ENCODE measurements at regions not wholly inside any gene's neighbourhood (a gene's known extent, or its start where the extent isn't known, plus 50 kb on each side); places are given as distances from the start of the nearest gene placed in this dataset.

DNA sequence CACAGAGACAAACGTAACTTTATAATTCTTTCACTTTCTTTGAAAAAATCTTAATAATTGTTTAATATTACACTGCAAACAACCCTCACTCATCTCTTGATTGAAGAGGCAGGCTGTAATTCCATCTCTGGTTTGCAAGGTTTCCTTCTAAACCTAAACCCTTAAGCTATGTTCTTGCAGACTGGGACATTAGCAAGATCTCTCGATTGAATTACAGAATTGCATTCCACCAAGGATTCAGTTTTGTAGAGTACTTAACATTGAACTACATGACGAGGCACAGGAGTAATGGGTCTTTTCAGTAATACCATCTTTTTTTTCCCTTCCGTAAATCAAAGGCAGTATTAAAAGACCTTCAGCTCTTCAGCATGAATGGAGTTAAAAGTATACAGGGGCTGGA is 111.6 kb upstream of the EEF1E1 start:
- Histone ChIP-seq H3K36me3 (no peaks in the 10 kb centered on the region), H3K27ac (no peak overlapping the region), H3K4me1 (no peaks in the 10 kb centered on the region), H3K27me3 (peaks cover 0 to 3% of the 10 kb centered on the region in 2 donors), H3K4me3 (no peak overlapping the region), H3K9me3 (no peaks in the 10 kb centered on the region)
- DNase-seq (ENCODE audit: low spot score in 2 of 2): no peak
- WGBS, 2 donors: 74 to 79% methylated on average over 4 of the region's 4 CpGs
- TF ChIP-seq, protein P1, sequence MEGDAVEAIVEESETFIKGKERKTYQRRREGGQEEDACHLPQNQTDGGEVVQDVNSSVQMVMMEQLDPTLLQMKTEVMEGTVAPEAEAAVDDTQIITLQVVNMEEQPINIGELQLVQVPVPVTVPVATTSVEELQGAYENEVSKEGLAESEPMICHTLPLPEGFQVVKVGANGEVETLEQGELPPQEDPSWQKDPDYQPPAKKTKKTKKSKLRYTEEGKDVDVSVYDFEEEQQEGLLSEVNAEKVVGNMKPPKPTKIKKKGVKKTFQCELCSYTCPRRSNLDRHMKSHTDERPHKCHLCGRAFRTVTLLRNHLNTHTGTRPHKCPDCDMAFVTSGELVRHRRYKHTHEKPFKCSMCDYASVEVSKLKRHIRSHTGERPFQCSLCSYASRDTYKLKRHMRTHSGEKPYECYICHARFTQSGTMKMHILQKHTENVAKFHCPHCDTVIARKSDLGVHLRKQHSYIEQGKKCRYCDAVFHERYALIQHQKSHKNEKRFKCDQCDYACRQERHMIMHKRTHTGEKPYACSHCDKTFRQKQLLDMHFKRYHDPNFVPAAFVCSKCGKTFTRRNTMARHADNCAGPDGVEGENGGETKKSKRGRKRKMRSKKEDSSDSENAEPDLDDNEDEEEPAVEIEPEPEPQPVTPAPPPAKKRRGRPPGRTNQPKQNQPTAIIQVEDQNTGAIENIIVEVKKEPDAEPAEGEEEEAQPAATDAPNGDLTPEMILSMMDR (IDR thresholded peaks at IDR 0.05): no peak

DNA sequence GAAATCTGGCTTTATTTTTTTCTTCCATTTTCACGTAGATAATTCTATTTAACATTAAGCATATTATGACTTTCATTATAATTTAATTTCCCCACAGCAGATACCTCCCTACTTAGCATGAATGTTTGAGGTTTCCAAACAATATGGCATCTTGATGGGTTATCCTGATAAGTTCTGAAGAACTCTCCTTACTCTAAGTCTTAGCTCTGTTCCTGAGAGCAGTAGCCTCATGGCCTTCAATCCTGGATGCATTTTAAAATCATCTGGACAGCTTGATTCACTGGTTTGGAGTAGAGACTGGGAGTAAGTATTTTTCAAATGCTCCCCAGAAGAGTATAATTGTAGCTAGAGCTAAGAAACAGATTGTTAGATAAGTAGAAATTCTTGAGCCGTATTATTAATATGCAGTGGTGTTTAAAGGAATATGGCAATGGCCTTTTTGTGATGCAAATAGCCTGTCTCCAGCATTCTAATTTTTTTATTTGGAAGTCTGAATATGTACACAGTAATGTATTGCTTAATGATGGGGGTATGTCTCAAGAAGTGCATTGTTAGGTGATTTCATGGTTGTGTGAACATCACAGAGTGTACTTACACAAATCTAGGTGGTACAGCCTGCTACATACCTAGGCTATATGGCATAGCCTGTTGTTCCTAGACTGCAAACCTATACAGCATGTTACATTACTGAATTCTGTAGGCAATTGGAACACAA is 110.5 kb upstream of the EEF1E1 start:
- no peak for TF ChIP-seq EP300 (IDR thresholded peaks at IDR 0.05)
- TF ChIP-seq POLR2A (IDR thresholded peaks at IDR 0.05): no peak
- TF ChIP-seq, protein P1 (IDR thresholded peaks at IDR 0.05): no peak
- H3K36me3 ChIP-seq: no peaks in the 10 kb centered on the region

DNA sequence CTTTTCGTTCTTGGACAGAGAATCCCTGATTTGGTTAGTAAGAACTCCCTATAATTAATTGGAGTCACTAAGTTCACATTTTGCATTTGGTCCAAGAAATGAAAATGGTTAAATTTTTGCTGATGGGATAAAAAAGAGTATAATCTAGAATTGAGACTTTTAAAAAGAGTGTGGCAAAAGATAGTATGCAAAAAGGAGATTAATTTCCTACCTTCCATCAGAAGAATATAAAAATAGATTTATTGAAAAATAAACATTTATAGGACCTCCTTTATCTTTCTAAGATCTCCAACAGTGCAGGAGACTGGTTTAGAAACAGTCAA is 105.5 kb upstream of the EEF1E1 start:
- Histone ChIP-seq H3K4me3 (no peak overlapping the region), H3K4me1 (no peaks in the 10 kb centered on the region), H3K27ac (no peak overlapping the region), H3K9me3 (no peaks in the 10 kb centered on the region), H3K27me3 (no peaks in the 10 kb centered on the region), H3K36me3 (no peaks in the 10 kb centered on the region)
- no peak for DNase-seq (ENCODE audit: low spot score in 2 of 2)
- WGBS, 2 donors: 57 to 59% methylated on average over 1 of the region's 1 CpG
- TF ChIP-seq POLR2A (IDR thresholded peaks at IDR 0.05) (no peak), EP300 (IDR thresholded peaks at IDR 0.05) (no peak)
- TF ChIP-seq, protein P1 (IDR thresholded peaks at IDR 0.05): no peak

More for the DNA sequence above, 110.5 kb upstream of the EEF1E1 start:
- Histone ChIP-seq H3K4me1 (no peaks in the 10 kb centered on the region), H3K27ac (no peak overlapping the region), H3K9me3 (no peaks in the 10 kb centered on the region), H3K27me3 (peaks cover 0 to 3% of the 10 kb centered on the region in 2 donors), H3K4me3 (no peak overlapping the region)
- DNase-seq (ENCODE audit: low spot score in 2 of 2): no peak
- WGBS, 2 donors: 84 to 85% methylated on average over 2 of the region's 2 CpGs

DNA sequence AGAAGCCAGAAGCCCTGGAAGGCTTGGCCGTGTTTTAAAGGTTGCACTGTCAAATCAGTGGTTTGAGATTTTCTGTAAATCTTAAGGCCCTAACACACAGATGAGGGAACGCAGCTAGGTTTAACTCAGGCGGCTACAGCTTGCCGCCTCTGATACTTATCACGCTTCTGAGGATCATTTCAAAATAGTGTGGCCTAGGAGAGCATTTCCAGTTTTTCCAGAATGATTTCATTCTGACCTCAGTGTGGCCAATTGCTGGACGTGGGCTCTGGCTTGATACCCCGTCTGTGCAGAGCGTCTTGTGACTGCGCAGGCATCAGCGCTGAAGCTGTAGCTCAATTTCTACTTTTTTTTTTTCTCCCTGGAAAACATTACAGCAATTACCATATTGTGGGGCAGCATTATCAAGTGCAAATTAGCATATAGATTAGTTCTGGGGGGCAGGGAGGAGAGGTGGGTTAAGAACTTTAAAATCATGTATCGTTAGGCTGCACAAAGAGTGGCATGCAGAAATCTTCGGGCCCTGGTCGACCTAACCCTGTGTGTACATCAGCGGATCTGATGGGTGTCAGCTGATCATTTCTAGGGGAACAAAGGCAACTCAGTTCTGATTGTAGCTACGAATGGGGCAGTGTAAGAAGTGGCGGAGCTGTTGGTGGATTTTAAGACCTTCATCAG is 105.0 kb upstream of the EEF1E1 start:
- 63 to 67% methylated on average over 16 of the region's 16 CpGs for whole genome bisulfite sequencing, 2 donors
- no peak overlapping the region for H3K4me3 ChIP-seq

DNA sequence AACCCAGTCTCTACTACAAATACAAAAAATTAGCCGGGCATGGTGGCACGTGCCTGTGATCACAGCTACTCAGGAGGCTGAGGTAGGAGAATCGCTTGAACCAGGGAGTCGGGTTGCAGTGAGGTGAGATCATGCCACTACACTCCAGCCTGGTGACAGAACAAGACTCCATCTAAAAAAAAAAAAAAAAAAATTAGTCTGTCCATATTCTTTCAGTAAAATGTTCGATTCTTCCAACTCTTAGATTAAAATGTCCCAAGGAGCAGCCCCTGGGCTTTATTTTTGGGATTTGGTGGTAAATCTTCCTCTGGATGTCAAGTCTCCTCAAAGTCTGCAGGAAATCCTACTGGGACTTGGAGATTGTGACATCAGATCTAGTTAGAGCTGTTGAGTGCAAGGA is 101.0 kb upstream of the EEF1E1 start:
- no peak for DNase-seq (ENCODE audit: low spot score in 2 of 2)
- Histone ChIP-seq H3K36me3 (no peaks in the 10 kb centered on the region), H3K4me1 (no peaks in the 10 kb centered on the region), H3K27me3 (no peaks in the 10 kb centered on the region), H3K4me3 (no peak overlapping the region), H3K27ac (no peak overlapping the region), H3K9me3 (no peaks in the 10 kb centered on the region)
- 72 to 89% methylated on average over 5 of the region's 5 CpGs for WGBS, 2 donors
- TF ChIP-seq POLR2A (IDR thresholded peaks at IDR 0.05) (no peak), EP300 (IDR thresholded peaks at IDR 0.05) (no peak)
- TF ChIP-seq, protein P1 (IDR thresholded peaks at IDR 0.05): no peak

More for the DNA sequence above, 105.0 kb upstream of the EEF1E1 start:
- H3K27me3 ChIP-seq: no peaks in the 10 kb centered on the region
- H3K36me3 ChIP-seq: no peaks in the 10 kb centered on the region
- H3K9me3 ChIP-seq: no peaks in the 10 kb centered on the region
- TF ChIP-seq, protein P1 (IDR thresholded peaks at IDR 0.05): no peak
- TF ChIP-seq POLR2A (IDR thresholded peaks at IDR 0.05): no peak
- no peak for TF ChIP-seq EP300 (IDR thresholded peaks at IDR 0.05)
- no peak overlapping the region for H3K27ac ChIP-seq
- H3K4me1 ChIP-seq: no peaks in the 10 kb centered on the region
- DNase-seq (ENCODE audit: low spot score in 2 of 2): no peak
